Sigmoid colon (tissue), 4 donors: ENCODE measurements at regions not wholly inside any gene's neighbourhood (a gene's known extent, or its start where the extent isn't known, plus 50 kb on each side); places are given as distances from the start of the nearest gene placed in this dataset.

Source experiments
- CTCF ChIP-seq, 4 experiments: fragments of 450-650 bp in 3 of 4; fragments of 200-600 bp in 1 of 4; IDR thresholded peaks; one replicate each; pipeline ENCODE4 v1.5.1; 2016 to 2019; ENCODE audit warnings: antibody characterized with exemption in 4 of 4, mild to moderate bottlenecking in 3 of 4, moderate library complexity in 2 of 4
- EP300 ChIP-seq, 4 donors: sonication (generic); formaldehyde crosslinking; IDR thresholded peaks; one replicate each; pipeline ENCODE4 v1.6.1; 2017; ENCODE audit warnings: antibody characterized with exemption in 4 of 4
- POLR2A ChIP-seq, 2 donors: fragments of 450-650 bp; IDR thresholded peaks; one replicate each; pipeline ENCODE4 v1.6.1; 2016; ENCODE audit warnings: antibody characterized with exemption in 2 of 2, mild to moderate bottlenecking in 2 of 2, moderate library complexity in 2 of 2
- POLR2AphosphoS5 ChIP-seq, 4 donors: sonication (generic); formaldehyde crosslinking; IDR thresholded peaks; one replicate each; pipeline ENCODE4 v1.6.1; 2017; ENCODE audit warnings: antibody characterized with exemption in 4 of 4

DNA sequence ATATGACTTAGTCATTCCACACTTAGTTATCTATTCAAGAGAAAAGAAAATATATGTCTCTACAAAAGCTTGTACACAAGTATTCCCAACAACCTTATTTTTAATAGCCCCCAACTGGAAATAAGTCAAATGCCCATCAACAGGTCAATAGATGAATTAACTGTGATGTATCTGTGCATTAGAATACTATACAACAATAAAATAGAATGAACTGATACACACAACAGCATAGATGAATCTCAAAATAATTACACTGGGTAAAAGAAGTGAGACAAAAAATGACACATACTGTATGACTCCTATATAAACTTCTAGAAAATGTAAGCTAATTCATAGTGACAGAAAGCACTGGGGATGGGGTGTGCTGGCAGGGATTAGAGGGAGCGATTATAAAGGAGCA is 354.1 kb upstream of the DIPK2B start:
- TF ChIP-seq CTCF (IDR thresholded peaks at IDR 0.05) (no peak), POLR2A (IDR thresholded peaks at IDR 0.05) (no peak), EP300 (IDR thresholded peaks at IDR 0.05) (no peak), POLR2AphosphoS5 (IDR thresholded peaks at IDR 0.05) (no peak)
